Neural cell (in vitro differentiated cells): ENCODE measurements at regions not wholly inside any gene's neighbourhood (a gene's known extent, or its start where the extent isn't known, plus 50 kb on each side); places are given as distances from the start of the nearest gene placed in this dataset.

ENCODE experiments used
- EP300 ChIP-seq: fragments of 450-650 bp; conservative IDR thresholded peaks from 2 replicates; pipeline ENCODE4 v1.6.1; 2014; ENCODE audit warnings: antibody characterized with exemption, mild to moderate bottlenecking, moderate library complexity; ENCODE audit not compliant: poor library complexity, severe bottlenecking
- EZH2 ChIP-seq: fragments of 200-600, 300-800 bp; shearing (Covaris generic), sonication (generic); IDR thresholded peaks from 2 replicates; pipeline ENCODE4 v1.6.1; 2014; ENCODE audit warnings: antibody characterized with exemption, low read length, borderline replicate concordance, mild to moderate bottlenecking; ENCODE audit not compliant: insufficient read depth, poor library complexity, severe bottlenecking
- MXI1 ChIP-seq: fragments of 450-650 bp; conservative IDR thresholded peaks from 2 replicates; pipeline ENCODE4 v1.6.1; 2014; ENCODE audit warnings: antibody characterized with exemption, mild to moderate bottlenecking; ENCODE audit not compliant: poor library complexity, severe bottlenecking
- POLR2AphosphoS5 ChIP-seq: IDR thresholded peaks from 2 replicates; pipeline ENCODE4 v1.6.1; 2012
- TF ChIP-seq, protein P1 (sequence below): fragments of 450-650 bp; IDR thresholded peaks from 2 replicates; pipeline ENCODE4 v1.5.1; 2014; ENCODE audit warnings: antibody characterized with exemption, mild to moderate bottlenecking, moderate library complexity; ENCODE audit not compliant: poor library complexity, severe bottlenecking
- TF ChIP-seq, protein P2 (sequence below): IDR thresholded peaks from 2 replicates; pipeline ENCODE4 v1.6.1; 2012; ENCODE audit warnings: borderline replicate concordance

GRCh38 chr4:56267558-56267957 lies 119.7 kb downstream of the AASDH start:
- TF ChIP-seq, protein P1, sequence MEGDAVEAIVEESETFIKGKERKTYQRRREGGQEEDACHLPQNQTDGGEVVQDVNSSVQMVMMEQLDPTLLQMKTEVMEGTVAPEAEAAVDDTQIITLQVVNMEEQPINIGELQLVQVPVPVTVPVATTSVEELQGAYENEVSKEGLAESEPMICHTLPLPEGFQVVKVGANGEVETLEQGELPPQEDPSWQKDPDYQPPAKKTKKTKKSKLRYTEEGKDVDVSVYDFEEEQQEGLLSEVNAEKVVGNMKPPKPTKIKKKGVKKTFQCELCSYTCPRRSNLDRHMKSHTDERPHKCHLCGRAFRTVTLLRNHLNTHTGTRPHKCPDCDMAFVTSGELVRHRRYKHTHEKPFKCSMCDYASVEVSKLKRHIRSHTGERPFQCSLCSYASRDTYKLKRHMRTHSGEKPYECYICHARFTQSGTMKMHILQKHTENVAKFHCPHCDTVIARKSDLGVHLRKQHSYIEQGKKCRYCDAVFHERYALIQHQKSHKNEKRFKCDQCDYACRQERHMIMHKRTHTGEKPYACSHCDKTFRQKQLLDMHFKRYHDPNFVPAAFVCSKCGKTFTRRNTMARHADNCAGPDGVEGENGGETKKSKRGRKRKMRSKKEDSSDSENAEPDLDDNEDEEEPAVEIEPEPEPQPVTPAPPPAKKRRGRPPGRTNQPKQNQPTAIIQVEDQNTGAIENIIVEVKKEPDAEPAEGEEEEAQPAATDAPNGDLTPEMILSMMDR, result no peak
- no peak for TF ChIP-seq MXI1
- no peak for TF ChIP-seq POLR2AphosphoS5
- TF ChIP-seq, protein P2, sequence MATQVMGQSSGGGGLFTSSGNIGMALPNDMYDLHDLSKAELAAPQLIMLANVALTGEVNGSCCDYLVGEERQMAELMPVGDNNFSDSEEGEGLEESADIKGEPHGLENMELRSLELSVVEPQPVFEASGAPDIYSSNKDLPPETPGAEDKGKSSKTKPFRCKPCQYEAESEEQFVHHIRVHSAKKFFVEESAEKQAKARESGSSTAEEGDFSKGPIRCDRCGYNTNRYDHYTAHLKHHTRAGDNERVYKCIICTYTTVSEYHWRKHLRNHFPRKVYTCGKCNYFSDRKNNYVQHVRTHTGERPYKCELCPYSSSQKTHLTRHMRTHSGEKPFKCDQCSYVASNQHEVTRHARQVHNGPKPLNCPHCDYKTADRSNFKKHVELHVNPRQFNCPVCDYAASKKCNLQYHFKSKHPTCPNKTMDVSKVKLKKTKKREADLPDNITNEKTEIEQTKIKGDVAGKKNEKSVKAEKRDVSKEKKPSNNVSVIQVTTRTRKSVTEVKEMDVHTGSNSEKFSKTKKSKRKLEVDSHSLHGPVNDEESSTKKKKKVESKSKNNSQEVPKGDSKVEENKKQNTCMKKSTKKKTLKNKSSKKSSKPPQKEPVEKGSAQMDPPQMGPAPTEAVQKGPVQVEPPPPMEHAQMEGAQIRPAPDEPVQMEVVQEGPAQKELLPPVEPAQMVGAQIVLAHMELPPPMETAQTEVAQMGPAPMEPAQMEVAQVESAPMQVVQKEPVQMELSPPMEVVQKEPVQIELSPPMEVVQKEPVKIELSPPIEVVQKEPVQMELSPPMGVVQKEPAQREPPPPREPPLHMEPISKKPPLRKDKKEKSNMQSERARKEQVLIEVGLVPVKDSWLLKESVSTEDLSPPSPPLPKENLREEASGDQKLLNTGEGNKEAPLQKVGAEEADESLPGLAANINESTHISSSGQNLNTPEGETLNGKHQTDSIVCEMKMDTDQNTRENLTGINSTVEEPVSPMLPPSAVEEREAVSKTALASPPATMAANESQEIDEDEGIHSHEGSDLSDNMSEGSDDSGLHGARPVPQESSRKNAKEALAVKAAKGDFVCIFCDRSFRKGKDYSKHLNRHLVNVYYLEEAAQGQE, result no peak
- TF ChIP-seq EZH2, result no peak
- no peak for TF ChIP-seq EP300
